CD4-positive, alpha-beta T cell (primary cell): ENCODE measurements at regions not wholly inside any gene's neighbourhood (a gene's known extent, or its start where the extent isn't known, plus 50 kb on each side); places are given as distances from the start of the nearest gene placed in this dataset.
"Not testable (repeated sequence)": the region's sequence is repeated elsewhere in the genome, so short reads cannot be mapped to it uniquely, and the experiment has no call there.

ENCODE experiments used
- ATAC-seq: fragments of 200-7000 bp; cut with Tn5 transposase; one replicate; pipeline ENCODE4 v1.10.0; 2022; ENCODE audit warnings: mild to moderate bottlenecking; ENCODE audit not compliant: poor library complexity
- CTCF ChIA-PET: fragments of 350-600 bp; sonication (Branson Sonifier 250); formaldehyde crosslinking; loops from one replicate; lab custom pipeline; 2021; ENCODE audit warnings: antibody characterized with exemption, inconsistent platforms; lab: Charles Lee
- POLR2A ChIA-PET: fragments of 350-600 bp; sonication (Branson Sonifier 250); formaldehyde crosslinking; loops from one replicate; lab custom pipeline; 2021; ENCODE audit warnings: antibody characterized with exemption, inconsistent platforms; lab: Charles Lee
- DNase-seq, 14 experiments: peaks; one replicate each; pipeline ENCODE4 v3.0.0-alpha.2; 2013 to 2020; ENCODE audit warnings: mixed read lengths in 2 of 14
- H3K27ac ChIP-seq, 2 donors: one replicate each; pipeline versions ENCODE4 v1.5.1 to v1.7.0; 2013; ENCODE audit warnings: low read length in 2 of 2, low read depth in 1 of 2, mild to moderate bottlenecking in 1 of 2
- H3K27me3 ChIP-seq, 2 experiments: 1 replicate in 1 of 2; 2 replicates in 1 of 2; pipeline versions ENCODE4 v1.6.1 to v1.7.0; 2013; ENCODE audit warnings: low read length in 2 of 2, control low read depth in 1 of 2, mild to moderate bottlenecking in 1 of 2, moderate library complexity in 1 of 2; ENCODE audit not compliant: insufficient read depth in 2 of 2, control insufficient read depth in 1 of 2
- H3K36me3 ChIP-seq: one replicate; pipeline ENCODE4 v1.6.1; 2013; ENCODE audit warnings: low read length, control low read depth; ENCODE audit not compliant: insufficient read depth
- H3K4me1 ChIP-seq: one replicate; pipeline ENCODE4 v1.6.1; 2013; ENCODE audit warnings: low read length, control low read depth; ENCODE audit not compliant: insufficient read depth
- H3K4me3 ChIP-seq: one replicate; pipeline ENCODE4 v1.5.1; 2013; ENCODE audit warnings: mild to moderate bottlenecking, low read length, moderate library complexity
- H3K9me3 ChIP-seq, 2 experiments: 1 replicate in 1 of 2; 2 replicates in 1 of 2; pipeline versions ENCODE4 v1.6.1 to v1.7.0; 2013; ENCODE audit warnings: low read length in 2 of 2, mild to moderate bottlenecking in 2 of 2, control low read depth in 1 of 2, moderate library complexity in 1 of 2; ENCODE audit not compliant: control insufficient read depth in 1 of 2, insufficient read depth in 1 of 2
- H3K27ac Mint-ChIP-seq: one replicate; pipeline ENCODE4 v1.8.0; 2020; ENCODE audit warnings: mixed read lengths
- H3K27me3 Mint-ChIP-seq: one replicate; pipeline ENCODE4 v1.8.0; 2021; ENCODE audit warnings: mixed read lengths
- H3K36me3 Mint-ChIP-seq: one replicate; pipeline ENCODE4 v1.8.0; 2021; ENCODE audit warnings: low read depth, mixed read lengths
- H3K4me1 Mint-ChIP-seq: one replicate; pipeline ENCODE4 v1.8.0; 2021; ENCODE audit warnings: low read depth, mixed read lengths
- H3K4me3 Mint-ChIP-seq: one replicate; pipeline ENCODE4 v1.8.0; 2020; ENCODE audit warnings: mild to moderate bottlenecking, mixed read lengths
- H3K9me3 Mint-ChIP-seq: one replicate; pipeline ENCODE4 v1.8.0; 2020; ENCODE audit warnings: mixed read lengths
- intact Hi-C, 2 experiments: fragments of 100-400 bp; cut with DNase I in 1 of 2; cut with micrococcal nuclease in 1 of 2; formaldehyde crosslinking; loops; one replicate each; pipeline versions ENCODE4 v1.15.1 to v1.9.0; 2023 to 2025; cut with DNase I, micrococcal nuclease
- TF ChIP-seq, protein P1 (sequence below): fragments of 200-600 bp; IDR thresholded peaks from one replicate; pipeline ENCODE4 v1.8.0; 2022; ENCODE audit warnings: antibody characterized with exemption, mild to moderate bottlenecking

DNA sequence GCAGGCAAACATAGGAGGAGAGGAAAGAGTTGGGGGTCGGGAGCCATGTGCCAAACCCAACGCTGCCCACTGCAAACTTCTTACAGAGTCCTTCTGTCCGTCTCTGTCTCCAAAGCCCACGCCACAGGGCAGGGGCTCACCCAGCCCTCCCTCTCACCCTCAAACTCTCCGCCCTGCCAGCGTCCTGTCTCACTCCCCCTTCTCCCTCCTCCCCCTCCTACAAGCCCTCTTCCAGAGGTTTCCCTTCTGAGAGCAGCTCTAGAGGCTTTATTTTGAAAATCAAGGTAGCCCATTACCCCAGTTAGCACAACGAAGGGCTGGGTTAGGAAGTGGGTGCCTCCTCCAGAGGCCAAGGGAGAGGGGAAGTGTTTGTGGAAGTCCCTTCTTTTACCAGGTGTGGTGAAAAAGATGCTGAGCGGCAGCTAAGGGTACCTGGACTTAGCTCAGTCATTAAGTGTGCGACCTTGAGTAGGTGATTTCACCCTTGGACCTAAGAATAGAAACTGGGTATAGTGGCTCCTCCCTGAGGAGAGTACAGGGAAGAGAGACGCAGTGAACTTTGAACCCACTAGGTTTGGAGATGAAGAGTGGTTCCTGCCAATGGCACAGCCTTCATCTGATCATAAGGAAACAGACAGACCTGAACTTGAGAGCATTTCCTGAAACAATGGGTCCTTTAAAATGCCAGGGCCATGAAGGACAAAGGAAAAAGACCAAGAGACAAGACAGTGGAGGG lies 123.8 kb downstream of the BANF2 start:
- Histone ChIP-seq H3K9me3 (peaks cover 0 to 7% of the 10 kb centered on the region in 2 experiments), H3K36me3 (no peaks in the 10 kb centered on the region), H3K4me3 (no peak overlapping the region), H3K4me1 (no peaks in the 10 kb centered on the region), H3K27me3 (no peaks in the 10 kb centered on the region), H3K27ac (no peak overlapping the region)
- no peaks in the 10 kb centered on the region for H3K4me1 Mint-ChIP-seq
- no peak for ATAC-seq
- TF ChIP-seq, protein P1, sequence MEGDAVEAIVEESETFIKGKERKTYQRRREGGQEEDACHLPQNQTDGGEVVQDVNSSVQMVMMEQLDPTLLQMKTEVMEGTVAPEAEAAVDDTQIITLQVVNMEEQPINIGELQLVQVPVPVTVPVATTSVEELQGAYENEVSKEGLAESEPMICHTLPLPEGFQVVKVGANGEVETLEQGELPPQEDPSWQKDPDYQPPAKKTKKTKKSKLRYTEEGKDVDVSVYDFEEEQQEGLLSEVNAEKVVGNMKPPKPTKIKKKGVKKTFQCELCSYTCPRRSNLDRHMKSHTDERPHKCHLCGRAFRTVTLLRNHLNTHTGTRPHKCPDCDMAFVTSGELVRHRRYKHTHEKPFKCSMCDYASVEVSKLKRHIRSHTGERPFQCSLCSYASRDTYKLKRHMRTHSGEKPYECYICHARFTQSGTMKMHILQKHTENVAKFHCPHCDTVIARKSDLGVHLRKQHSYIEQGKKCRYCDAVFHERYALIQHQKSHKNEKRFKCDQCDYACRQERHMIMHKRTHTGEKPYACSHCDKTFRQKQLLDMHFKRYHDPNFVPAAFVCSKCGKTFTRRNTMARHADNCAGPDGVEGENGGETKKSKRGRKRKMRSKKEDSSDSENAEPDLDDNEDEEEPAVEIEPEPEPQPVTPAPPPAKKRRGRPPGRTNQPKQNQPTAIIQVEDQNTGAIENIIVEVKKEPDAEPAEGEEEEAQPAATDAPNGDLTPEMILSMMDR, result no peak
- no peak overlapping the region for H3K27ac Mint-ChIP-seq
- H3K4me3 Mint-ChIP-seq, result no peak overlapping the region
- peaks cover 4% of the 10 kb centered on the region for H3K9me3 Mint-ChIP-seq
- no peaks in the 10 kb centered on the region for H3K36me3 Mint-ChIP-seq
- H3K27me3 Mint-ChIP-seq, result no peaks in the 10 kb centered on the region
- no peak for DNase-seq
- intact Hi-C loops, result no loop called here
- ChIA-PET CTCF (no interaction called here), POLR2A (no interaction called here)

DNA sequence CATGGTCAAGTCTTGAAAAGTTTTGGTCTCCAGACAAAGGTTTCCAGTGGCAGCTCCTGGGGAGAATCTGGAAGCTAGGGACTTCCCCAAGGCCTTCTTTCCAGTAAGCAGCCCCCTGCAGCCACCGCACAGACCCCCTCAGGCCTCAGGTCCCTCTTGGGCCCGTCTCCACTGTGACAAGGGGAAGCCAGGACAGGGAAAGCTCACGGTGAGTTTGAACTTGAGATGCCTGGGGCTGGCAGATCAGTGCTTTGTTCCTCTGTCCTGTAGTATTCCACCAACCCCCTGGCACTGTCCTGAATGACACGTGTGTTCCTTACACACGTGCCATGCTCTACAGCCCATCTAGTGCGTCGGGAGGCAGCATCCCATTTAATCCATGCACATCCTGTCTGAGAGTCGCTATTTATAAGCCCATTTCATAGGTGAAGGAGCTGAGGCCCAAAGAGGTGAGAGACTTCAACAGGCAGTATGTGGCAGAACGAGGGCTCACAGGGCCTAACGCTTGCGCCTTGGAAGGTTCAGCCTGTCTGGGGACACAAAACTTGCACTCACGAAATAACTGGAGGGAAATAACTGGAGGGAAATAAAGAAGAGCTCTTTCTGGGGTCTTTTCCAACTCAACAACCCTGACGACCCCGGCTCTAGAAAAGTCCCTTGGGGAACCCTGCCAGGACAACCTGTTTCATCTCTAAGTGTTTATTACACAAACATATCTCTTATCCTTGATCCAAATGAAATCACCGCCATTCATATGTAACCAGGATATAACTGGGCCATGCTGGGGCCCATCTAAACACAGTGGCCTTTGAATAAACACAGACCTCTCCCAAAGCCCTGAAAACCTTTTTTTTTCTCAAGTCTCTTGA lies 123.0 kb downstream of the BANF2 start:
- H3K4me1 Mint-ChIP-seq, result no peaks in the 10 kb centered on the region
- no peaks in the 10 kb centered on the region for H3K27me3 ChIP-seq
- H3K9me3 Mint-ChIP-seq, result peaks cover 4% of the 10 kb centered on the region
- intact Hi-C loops, result no loop called here
- H3K4me1 ChIP-seq, result no peaks in the 10 kb centered on the region
- CTCF ChIA-PET, result no interaction called here
- no peaks in the 10 kb centered on the region for H3K27me3 Mint-ChIP-seq
- no peak for DNase-seq
- no peak for ATAC-seq
- no peak overlapping the region for H3K27ac Mint-ChIP-seq
- H3K9me3 ChIP-seq, result peaks cover 0 to 13% of the 10 kb centered on the region in 2 experiments
- TF ChIP-seq, protein P1, result no peak
- H3K4me3 ChIP-seq, result no peak overlapping the region
- H3K4me3 Mint-ChIP-seq, result no peak overlapping the region
- no peaks in the 10 kb centered on the region for H3K36me3 ChIP-seq
- no peaks in the 10 kb centered on the region for H3K36me3 Mint-ChIP-seq
- POLR2A ChIA-PET, result no interaction called here
- H3K27ac ChIP-seq, result no peak overlapping the region

DNA sequence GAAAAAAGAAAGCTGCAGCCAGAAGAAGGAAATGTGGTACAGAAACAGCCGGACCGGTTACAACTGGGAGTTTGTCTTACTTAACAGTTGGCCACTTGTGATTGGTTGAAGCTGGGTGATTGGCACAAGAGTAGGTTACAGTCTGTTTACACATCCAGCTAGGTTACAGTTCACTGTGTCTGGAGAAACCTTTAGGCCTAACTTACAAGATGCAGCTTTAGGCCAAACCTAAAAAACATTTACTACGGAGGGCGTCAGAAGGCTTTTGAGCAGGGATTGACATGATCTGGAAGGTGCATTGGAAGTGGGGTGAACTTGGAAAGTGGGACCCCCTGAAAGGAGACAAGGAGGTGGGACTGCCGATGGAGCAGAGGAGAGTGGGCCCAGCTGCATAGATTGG lies 122.3 kb downstream of the BANF2 start:
- H3K4me3 ChIP-seq, result no peak overlapping the region
- POLR2A ChIA-PET, result no interaction called here
- Mint-ChIP-seq H3K4me3 (no peak overlapping the region), H3K27ac (no peak overlapping the region), H3K36me3 (no peaks in the 10 kb centered on the region), H3K4me1 (no peaks in the 10 kb centered on the region), H3K27me3 (no peaks in the 10 kb centered on the region), H3K9me3 (peaks cover 4% of the 10 kb centered on the region)
- intact Hi-C loops, result no loop called here
- TF ChIP-seq, protein P1, result no peak
- H3K27ac ChIP-seq, result no peak overlapping the region
- H3K4me1 ChIP-seq, result no peaks in the 10 kb centered on the region
- H3K9me3 ChIP-seq, result peaks cover 0 to 13% of the 10 kb centered on the region in 2 experiments
- no peaks in the 10 kb centered on the region for H3K36me3 ChIP-seq
- no peaks in the 10 kb centered on the region for H3K27me3 ChIP-seq
- ATAC-seq (no peak), DNase-seq (no peak)
- CTCF ChIA-PET, result no interaction called here

DNA sequence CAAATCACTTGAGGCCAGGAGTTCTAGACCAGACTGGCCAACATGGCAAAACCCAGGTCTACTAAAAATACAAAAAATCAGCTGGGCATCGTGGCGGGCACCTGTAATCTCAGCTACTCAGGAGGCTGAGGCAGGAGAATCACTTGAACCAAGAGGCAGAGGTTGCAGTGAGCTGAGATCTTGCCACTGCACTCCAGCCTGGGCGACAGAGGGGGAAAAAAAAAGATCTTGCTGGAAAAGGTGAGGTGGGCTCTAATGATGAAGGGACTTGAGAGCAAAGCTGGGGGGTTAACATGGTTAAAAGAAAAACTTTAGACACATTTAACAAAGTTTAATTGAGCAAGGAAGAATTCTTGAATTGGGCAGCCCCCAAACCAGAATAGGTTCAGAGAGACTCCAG lies 121.8 kb downstream of the BANF2 start:
- ATAC-seq, H3K27me3 ChIP-seq, CTCF ChIA-PET, H3K27ac ChIP-seq, H3K4me3 ChIP-seq, H3K27me3 Mint-ChIP-seq, H3K36me3 Mint-ChIP-seq, DNase-seq, H3K4me1 Mint-ChIP-seq, H3K27ac Mint-ChIP-seq, H3K4me3 Mint-ChIP-seq, POLR2A ChIA-PET, H3K9me3 Mint-ChIP-seq, H3K36me3 ChIP-seq, intact Hi-C loops, H3K4me1 ChIP-seq: not testable (repeated sequence)
- peaks cover 0 to 13% of the 10 kb centered on the region in 2 experiments for H3K9me3 ChIP-seq
